ENCODE measurements at regions not wholly inside any gene's neighbourhood (a gene's known extent, or its start where the extent isn't known, plus 50 kb on each side); places are given as distances from the start of the nearest gene placed in this dataset.
A peak's percentile ranks its signal among the peaks of the same experiment; 100 is the strongest.
"Not testable (repeated sequence)": the region's sequence is repeated elsewhere in the genome, so short reads cannot be mapped to it uniquely, and the experiment has no call there.

DNA sequence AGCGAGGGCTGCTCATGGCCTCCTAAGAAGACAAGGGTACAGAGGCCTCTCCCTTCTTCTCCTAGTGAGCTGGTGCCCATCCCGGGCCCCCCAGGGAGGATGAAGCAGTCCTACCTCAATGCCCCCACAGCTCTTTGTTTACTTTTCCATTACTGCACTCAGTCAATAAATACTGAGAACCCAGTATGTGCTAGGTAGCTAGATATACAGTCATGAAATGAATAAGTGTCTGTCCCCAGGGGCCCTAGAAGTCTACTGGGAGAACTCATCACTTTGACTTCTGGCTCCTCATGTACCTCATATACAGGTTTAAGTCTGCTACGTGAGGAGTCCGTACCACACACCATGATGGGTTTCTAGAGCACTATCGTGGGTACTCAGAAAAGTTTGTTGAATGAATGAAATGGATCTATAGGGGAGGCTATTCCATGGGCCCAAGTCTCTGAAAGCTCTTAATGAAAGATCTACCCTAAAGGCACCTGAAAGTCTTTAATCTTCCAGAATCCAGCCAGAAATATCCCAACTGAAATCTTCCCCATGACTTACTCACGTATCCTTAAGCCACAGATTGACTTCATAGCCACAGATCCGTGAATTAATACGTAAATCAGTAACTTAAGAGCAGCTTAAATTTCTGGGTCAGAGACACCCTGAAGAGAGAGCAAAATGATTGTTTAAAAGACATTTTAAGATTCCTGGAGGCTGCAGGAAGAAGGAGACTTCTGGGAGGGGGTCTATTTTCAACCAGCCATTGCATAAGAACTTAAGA is 51.6 kb upstream of the POMP start:
- no peak for DNase-seq

DNA sequence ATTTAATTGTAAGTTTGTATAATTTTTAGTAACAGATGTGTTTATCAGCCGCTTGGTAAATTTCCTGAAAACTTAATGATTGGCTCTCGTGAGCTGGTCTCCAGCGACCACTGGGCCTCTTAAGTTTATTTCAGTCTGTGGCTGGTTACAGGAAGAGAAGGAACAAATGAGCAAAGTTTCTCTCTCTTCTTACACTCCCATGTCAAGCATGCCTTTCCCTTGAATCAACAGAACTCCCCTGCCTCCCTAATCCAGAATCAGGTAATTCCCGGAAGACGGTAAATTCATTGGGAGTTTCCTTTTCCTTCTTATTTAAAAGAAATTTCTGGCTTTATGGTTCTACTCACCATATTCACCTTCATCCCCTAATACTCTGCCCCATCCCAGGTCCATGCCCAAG is 52.5 kb upstream of the POMP start:
- DNase-seq = no peak

DNA sequence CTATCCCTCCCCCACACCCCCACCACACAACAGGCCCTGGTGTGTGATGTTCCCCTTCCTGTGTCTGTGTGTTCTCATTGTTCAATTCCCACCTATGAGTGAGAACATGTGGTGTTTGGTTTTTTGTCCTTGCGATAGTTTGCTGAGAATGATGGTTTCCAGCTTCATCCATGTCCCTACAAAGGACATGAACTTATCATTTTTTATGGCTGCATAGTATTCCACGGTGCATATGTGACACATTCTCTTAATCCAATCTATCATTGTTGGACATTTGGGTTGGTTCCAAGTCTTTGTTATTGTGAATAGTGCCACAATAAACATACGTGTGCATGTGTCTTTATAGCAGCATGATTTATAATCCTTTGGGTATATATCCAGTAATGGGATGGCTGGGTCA is 53.8 kb upstream of the POMP start:
- not testable (repeated sequence) for DNase-seq

DNA sequence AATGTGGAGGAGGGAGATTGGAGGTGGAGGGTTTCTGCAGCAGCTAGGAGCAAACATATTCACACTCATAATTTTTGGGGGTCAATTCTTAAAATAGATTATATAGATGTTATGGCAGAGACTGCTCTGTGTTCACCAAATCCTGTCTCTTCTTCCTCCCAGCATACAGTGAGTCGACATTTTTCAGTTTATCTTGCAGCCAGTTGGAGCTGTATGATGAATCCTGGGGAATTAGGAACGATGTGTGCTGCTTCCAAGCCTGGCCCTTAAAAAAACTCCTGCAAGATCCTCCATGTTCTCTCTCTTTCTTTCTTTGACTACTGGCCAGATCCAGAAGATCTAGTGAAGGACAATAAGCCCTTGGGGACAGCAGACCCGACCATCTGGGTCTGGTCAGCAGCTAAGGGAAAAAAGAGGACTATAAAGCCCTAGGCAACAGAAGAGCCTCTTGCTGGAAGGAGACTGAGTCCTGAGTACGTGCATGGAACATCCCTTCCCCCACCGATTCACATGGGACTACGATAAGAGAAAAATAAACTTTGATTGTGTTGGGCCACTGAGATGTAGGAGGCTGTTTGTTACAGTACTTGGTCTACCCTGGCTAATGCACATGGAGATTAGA is 55.8 kb upstream of the POMP start:
- no peak for DNase-seq

DNA sequence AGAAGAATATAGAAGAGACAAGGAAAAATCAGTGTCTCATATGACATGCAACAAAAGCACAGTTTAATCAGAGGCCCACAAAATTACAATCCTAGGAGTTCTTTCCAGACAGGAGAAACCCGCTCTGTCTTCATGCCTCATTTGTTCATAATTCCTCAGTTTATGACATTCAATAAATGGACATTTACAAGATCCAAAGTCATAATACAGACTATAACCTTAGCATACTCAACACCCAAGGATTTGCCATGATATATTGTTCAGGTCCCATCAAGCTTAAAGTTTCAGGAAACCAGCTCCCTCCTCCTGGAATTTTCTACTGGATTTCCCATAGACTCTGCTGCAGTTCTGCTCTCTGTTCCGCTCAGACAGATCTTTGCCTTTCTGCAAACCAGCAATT is 56.4 kb upstream of the POMP start:
- DNase-seq = no peak

DNA sequence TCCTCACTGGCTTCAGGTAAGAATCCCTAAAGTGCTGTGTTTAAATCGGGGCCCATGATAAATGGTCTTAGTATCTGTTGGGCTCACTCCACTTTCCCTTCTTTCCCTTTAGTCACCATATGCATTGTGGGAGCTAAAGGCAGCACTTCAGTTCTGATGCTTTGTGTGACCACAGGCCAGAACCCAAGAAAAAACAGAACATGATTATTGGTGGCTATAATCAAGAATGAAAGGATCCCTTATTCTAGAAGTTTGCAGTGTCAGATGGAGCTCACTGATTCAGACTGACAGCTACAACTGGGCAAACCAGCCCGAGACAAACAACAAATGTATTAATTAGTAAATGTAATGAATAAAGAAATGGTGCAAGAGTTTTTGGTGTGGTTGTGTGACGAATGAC is 57.3 kb upstream of the POMP start:
- DNase-seq = peak; percentile 20

DNA sequence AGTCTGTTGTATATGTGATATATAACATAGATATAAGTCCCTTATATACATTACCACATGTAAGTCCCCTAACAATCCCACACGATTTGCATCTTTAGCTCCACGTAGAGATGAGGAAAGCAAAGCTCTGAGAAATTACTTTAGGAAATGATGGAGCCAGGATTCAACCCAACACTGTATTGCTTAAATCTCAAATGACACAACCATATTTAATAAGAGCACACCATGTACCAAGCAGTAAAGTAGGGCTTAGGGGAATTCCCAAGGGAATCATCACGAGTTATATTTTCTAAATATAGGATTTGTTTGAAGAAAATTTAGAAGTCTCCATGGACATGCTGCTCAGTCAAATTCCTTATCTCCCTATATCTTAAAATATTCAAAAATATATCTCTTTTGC is 61.3 kb upstream of the POMP start:
- no peak for DNase-seq

DNA sequence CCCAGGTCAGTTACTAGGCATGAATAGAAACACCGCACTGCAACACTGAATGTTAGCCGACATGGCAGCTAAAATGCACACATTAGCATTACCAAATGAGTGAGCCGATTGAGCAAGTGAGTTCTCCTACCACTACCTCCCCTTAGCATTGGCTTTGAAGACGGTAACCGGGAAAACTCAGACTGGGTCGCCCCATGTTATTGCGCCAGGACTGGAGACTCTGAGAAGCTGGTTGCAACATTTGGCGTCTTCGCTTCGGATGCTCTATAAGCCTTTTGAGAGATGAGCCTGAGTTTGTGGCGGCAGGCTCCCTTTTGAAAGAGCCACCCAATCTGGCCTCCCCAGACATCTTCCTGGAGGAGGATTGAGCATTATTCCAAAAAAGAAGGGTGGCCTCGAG is 68.5 kb upstream of the POMP start:
- DNase-seq = no peak

DNA sequence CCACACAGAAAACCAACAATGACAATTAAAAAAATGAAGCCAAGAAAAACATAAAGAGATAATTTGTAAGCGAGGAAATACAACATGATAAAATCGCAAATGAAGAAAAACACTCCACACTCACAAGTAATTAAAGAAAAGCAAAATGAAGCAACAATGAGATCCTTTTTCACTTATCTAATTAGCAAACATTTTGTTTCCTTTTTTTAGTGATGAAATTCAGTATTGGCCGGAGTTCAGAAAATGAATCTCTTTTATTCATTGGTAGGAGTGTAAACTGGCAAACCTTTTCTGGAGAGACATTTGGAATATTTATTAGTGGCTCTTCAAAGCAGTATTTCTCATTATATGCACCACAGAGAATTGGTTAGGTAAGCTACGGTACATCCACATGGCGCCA is 70.6 kb upstream of the POMP start:
- DNase-seq = no peak

DNA sequence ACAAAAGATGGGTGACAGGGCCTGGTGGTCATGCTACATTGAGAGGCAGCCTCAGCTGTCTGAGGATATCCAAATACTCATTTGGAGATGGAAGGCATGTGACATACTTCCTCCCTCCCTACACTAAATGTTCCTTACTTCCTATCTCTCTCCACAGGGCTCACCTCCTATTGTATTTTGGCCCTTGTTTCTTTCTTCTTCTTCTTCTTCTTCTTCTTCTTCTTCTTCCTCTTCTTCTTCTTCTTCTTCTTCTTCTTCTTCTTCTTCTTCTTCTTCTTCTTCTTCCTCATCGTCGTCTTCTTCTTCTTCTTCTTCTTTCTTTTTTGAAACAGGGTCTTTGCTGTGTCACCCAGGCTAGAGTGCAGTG is 71.8 kb upstream of the POMP start:
- DNase-seq = no peak

DNA sequence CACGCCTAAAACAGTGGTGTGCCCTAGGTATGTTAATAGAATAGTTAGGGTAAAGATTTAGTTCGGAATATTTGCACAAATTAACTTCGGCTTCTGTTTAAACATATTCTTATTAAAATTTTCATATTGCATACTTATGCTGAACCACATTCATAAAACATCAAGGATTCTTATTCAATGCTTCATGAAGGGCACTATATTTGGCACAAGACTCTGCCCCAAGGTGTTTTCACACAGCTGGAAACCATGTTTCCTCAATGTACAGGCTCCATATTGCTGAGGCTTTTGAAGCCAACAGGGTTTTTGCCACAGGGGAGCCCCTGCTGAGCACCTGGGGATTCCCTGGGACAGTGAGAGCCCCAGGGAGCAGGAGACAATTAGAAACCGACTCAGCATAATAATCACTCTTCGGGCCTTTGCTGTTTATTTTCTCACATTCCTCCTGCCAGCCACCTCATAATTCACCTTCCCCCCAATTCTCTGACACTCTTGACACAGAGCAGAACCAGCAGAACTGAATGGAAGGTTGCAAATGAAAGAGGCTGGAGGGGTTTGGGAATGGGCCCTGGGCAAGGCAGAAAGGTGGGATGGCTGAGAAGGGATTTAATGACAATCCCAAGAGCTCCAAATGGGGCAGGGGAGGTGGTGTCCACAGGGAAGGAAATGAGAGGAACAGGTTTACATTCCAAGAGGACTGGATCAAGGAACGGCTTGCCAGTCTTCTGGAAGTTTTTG is 72.3 kb upstream of the POMP start:
- no peak for DNase-seq

DNA sequence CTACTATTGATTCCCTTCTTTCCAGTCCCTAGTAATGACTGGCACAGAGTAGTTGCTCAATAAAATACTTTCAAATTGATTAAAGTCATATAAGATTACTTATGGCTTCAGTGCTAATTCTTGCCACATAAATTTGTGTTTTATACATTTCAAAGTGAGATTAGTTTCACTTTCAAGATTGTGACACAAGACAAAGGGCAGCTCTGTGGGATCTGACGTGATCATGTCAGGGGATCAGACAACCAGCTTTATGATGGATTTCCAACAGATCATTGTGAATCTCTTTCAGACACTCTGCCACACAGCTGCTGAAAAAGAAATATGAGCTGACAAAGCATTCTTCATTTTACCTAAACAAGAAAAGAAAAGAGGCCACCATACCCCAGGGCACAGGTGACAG is 73.4 kb upstream of the POMP start:
- DNase-seq = no peak

DNA sequence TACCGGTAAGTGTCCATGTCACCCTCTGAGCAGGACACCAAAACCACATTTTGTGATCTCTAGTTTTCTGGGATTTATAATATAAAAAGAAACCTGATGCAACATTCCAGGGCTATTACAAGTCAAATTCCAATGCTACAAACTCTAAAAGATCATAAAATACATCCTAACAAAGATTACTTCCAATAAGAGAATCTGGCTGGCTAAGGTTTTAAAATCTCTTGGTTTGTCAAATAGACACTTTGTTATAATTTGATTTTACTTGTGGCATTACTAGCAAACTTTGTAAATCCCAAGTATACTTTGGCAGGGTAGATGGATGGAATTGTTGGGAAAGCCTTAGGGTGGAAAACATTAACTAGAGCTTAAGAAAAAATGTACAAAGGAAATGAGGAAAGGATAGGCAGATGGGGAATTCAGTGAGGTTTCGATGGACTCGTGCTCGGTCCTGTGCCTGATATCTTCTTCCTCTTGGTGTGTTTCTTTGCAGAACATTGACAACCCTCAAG is 74.0 kb upstream of the POMP start:
- no peak for DNase-seq

DNA sequence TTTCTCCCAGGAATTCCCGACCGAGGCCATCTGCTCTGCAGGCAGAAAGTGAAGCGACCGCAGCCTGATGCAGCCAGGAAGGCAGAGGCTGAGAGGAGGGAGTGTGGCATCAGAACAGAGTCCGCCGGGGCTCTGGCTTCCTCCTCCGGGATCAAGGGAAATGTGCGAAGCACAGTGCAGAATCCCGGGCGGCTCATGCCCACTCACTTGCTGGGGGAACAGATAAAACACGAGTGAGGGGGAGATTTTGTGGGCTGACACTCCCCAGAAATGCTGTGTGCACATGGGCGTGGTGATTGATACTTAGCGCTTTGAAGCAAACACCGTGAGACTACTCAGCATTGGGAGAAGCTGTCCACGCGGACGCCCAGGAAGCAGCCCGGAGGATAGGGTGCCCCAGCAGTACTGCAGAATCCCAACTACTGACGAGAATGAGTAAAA is 75.3 kb upstream of the POMP start:
- no peak for DNase-seq

DNA sequence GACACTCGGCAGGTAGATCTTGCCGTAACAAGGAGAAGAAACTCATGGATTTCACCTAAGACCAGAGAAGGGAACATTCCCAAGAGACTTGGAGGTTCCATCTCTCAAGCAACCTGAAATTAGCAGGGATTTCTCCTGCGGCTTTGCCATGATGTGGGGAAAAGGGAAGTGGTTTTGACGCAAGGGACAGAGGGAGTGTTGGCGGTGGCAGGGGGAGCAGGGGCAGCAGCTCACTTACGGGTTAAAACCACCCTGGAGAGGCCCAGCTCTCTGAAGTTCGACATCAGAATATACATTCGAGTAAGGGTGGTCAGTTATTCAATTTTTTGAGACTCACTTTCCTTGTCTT is 76.1 kb upstream of the POMP start:
- DNase-seq = no peak

DNA sequence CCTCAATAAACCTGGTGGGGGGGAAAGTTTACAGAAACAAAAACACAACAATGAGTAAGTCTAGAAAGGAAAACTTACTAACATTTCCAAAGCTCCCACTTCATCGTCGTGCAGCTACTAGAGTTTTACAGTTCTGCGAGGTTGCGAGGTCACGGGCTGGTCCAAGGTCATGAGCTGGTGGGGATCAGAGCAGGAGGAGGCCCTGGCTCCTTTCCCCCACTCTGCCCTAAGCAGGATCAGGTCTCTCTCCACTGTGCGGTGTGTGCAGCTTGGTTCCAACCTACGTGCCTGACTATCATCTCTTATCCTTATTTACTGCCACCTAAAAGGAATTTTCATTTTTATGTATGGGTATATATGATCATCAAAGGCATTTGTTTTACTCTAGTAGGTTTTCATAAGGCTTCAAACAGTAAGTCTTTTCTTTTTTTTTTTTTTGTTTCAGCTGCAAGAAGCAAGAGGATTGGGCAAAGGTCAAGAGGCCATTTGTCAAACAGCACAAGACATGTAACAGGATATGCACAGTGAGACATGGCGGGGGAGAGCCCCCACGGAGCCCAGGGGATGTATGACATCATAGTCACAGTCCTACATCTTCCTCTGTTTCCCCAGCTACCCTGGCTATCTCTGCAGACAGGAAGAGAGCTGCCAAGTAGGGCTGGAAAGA is 76.6 kb upstream of the POMP start:
- DNase-seq = no peak

DNA sequence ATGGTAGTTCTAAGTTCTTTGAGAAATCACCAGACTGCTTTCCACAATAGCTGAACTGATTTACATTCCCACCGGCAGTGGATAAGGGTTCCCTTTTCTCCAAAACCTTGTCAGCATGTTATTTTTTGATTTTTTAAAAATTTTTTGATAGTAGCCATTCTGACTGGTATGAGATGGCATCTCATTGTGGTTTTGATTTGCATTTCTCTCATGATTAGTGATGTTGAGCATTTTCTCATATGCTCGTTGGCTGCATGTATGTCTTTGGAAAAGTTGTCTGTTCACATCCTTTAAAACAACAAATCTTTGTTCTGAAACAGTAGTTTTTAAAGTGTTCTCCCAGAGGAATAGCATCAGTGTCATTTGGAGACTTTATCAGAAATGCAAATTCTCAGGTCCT is 77.5 kb upstream of the POMP start:
- no peak for DNase-seq

DNA sequence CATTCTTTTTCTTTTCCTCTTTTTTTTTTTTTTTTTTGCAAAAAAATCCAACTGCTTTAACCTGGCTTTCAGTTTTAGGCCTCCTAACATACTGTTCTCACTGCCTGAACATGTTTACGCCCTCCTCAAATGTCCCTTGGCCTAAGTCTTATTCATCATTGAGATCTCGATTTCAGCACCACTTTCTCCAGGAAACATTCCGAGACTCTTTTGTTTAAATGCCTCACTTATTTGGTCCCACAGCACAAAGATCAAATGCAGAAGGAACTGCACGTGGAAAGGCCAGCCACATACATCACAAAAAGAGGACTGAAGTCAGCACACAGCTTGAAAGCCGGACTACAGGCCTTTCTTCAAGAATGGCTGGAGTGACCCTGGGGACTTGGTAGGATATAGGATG is 79.2 kb upstream of the POMP start:
- DNase-seq = no peak

DNA sequence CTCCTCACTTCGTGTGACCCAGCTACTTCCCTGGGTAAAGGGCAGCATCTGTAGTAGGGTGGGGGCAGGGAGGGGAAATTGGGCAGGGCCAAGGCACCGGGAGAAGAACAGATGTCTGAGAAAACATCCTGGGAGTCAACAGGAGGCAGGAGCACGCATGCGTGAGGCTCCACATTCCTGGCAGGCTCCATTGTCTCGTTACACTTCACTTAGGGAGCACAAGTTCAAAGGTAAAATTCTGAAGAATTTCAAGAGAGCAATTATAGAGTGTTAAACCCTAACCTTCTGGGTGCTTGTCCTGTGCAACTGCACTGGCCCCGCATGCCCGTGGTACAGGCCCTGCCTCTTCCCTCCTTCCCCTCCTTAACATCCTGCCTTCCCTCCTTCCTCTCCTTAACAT is 79.6 kb upstream of the POMP start:
- DNase-seq = no peak

DNA sequence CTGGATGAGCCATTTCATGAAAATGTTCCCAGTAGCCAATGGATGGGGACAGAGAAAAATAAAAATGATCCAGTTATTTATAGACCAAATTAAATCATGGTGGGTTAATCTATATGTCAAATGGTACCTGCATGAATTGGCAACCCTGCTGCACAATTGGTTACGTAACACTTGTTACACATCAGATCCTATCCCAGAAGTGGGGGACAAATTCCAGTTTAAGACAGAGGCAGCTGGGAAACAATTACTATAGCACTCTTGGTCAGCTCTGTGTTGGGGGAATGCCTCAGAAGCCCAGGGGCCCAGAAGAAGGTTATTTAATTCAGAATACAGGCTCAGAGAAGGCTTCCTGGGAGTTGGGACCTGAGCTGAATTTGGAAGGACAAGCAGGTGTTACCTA is 81.1 kb upstream of the FLT1 start:
- no peak for DNase-seq

DNA sequence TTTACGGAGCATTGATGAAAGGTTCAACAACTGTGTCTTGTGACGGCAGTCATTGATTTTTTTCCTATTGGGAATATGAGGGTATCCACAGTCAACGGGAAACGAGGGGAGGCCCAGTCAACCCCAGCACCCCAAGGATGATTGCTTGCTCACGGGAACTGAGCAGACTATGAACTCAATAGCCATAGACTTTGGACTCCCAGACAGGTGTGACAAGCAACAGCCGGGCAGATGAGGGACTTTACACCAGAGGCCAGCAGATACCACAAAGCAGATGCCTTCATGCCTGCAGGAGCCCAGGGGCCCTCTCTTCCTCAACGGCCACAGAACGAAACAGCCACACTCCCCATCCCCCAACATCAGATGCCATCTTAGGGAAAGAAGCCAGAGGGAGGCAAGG is 80.3 kb upstream of the FLT1 start:
- DNase-seq = no peak

DNA sequence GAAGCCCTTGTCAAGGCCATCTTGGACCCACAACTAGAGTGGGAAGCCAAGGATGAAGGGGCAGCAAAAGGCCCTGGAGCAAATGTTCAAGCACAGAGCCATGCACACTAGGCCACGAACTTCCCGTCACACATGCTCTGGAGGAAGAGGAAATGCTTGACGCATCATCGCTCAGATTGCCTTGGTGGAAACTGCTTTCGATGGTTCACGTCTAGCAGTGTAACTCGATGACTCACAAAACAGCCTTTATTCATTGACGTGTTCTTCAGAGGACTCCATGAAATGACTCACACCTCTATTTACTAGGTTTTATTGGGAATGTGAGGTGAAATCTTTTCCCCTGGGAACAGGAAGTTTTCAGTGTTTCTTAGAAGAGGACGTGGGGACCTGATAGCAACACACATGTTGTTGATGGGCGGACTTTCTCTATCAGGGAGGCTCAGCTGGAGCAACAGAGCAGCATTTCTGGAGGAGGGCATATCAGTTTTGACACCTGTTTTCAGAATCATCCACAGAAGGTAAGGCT is 79.8 kb upstream of the FLT1 start:
- no peak for DNase-seq

DNA sequence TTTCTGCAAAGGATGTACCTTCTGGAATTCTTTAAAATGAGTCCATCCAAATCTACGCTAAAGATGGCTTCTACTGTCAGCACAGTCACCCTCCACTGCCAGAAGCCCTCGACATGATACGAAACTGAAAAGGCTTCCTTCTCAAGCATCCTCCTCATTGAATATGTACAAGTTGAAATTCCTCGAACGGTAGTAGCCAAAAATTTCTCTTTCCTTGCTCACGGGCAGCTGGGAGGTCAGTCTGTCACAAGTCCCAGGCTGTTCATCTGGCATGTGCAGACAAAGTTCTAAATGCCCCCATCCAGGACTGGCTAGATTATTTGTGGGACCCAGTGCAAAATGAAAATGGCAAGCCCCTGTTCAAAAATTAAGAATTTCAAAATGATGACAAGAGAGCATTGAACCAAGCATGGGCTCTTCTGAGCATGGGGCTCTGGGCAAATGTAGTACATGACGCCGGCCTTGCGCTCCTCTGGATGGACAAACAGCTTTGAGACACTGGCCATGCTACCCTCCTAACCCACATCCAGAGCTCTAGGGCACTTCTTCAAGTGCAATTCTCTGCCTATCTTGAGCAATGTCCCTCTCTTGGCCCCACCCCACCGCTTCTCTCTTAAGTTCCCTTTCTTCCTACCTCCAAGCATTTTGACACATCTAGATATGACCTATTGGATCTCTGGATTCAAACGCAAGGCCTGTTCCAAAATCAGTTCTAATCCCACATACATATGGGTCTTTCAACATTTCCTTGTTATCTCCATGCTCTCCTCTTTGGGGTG is 78.9 kb upstream of the FLT1 start:
- no peak for DNase-seq

Measured in midbrain (tissue), 1 donor.